ENCODE measurements at regions not wholly inside any gene's neighbourhood (a gene's known extent, or its start where the extent isn't known, plus 50 kb on each side); places are given as distances from the start of the nearest gene placed in this dataset.
"Not testable (repeated sequence)": the region's sequence is repeated elsewhere in the genome, so short reads cannot be mapped to it uniquely, and the experiment has no call there.

GRCh38 chr10:64090865-64091264, 569.7 kb downstream of the REEP3 start:
- no peak for DNase-seq

- no peak for DNase-seq
These were observed 570.7 kb downstream of the REEP3 start for GRCh38 chr10:64091897-64092296.

DNA sequence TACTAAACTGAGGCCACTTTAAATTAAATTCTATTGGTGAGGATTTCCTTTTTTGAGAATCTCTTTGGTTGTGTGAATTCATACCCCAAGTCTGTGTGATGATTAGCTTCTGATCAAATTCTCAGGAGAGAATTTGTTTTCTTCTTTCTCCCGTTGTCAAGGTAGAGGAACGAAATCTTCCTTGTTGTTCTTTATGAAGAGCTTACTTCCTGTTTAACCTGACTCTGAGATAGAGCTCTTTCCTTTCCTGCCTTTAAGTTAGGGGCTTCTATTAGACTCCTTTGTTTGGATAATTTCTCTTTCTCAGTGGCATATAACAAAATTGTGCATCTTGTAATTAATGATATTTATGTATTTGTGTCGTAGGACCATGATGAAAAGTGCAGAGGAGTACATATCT, 572.1 kb downstream of the REEP3 start:
- no peak for DNase-seq

DNA sequence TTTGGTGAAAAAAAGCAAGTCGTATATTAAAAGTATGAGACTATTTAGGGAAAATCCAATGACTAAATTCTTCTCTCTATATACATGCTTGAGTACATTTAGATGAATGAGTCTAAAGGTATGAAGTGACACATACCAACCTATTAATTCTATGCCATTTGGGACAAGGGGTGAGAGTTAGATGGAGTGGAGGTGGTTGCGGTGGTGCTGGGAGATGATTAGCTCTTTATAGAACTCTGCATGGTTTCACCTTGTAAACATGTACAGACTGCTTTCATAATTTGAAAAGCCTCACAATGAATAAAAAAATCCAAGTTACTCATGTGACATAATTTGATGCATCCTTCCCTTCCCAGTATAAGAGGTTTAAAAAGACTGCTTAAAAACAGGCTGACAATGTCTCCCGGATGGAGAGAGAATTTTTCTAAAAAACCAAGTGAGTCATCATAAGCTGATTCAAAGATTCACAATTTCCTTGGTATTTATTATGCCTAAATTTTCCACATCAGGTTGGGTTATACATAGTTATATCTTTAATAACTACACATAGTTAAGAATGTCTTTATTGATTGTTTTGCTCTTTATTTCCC, 572.8 kb downstream of the REEP3 start:
- DNase-seq = no peak

DNA sequence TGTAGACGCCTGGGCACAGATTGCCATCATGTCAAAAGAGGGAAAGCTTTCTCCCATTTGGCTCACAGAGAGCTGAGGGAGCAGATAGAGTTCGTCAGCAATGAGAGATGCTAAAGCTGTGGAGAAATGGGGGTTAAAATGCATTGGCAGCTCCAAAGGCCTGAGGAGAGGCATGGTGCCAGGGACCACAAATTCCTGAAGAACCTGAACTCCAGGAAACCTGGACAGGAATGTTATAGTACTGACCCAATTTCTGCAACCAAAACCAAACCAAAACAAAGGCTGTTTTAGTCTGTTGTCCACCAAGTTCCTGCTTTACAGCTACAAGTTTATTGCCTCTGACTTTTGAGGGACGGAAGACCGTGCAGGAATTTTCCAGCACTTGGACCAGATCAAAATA, 575.7 kb downstream of the REEP3 start:
- DNase-seq = no peak

DNA sequence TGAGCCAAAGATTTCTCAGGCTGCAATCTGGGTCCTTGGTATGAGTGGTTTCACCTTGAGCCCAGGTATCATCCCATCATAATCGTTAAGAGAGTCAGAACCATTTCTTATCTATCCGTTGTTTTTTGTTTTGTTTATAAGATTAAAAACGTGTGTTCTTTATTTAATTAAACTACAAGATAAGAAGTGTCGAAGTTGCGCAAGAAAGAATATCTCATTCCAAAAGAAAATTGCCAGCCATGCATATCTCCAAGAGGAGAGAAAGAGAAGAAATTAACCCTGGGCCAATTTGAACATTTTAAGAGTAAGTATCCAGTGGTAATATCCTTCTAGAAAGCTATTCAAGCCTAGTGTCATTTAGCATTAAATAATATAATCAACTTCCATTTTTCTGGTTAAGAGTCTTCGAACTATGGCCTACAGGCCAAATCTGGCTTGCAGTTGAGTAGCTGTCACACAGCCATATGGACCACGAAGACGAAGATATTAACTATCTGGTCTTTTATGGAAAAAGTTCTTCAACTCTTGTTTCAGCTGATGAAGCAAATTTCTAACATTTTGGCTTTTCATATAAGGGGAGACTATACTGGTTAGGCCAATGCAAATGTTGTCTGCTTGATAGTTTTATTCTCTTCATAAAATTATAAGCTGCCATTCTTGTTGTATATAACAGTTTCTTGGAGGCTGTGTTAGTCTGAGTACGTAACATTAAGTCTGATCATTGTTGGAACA, 576.4 kb downstream of the REEP3 start:
- no peak for DNase-seq

GRCh38 chr10:64098994-64099393, 577.8 kb downstream of the REEP3 start:
- no peak for DNase-seq

DNA sequence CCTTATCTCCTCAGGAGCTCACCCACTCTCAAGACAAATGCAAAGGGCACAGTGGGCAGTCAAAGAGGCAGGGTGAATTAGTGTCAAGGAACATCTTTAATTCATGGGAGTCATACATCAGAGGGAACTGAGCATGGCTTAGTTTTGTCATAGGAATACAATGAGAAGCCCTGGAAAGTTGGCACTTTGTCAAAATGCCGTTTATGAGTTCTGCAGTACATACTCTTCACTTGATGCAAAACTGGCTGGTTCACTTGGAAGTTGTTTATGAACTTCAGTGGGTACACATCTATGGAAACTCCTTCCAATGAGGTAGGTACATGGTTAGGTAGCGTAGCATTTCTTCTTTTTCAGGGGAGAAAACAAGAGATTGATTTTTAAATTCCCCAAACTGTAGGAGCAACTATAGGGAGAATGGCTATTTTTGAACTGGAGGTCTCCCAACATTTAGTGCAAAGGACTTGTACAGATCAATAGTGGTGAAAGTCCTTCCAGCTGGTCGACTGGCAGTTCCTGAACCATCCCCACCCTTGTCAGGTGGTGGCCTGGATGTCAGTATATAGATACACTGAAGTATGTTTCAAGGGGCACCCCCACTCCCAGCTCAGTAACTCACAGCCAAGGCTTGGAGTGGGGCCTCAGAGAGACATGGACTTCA, 580.5 kb downstream of the REEP3 start:
- DNase-seq = no peak

GRCh38 chr10:64102264-64102633, 581.0 kb downstream of the REEP3 start:
- DNase-seq = no peak

GRCh38 chr10:64102916-64103315, 581.7 kb downstream of the REEP3 start:
- DNase-seq = no peak

GRCh38 chr10:64103750-64104470, 582.7 kb downstream of the REEP3 start:
- no peak for DNase-seq

DNA sequence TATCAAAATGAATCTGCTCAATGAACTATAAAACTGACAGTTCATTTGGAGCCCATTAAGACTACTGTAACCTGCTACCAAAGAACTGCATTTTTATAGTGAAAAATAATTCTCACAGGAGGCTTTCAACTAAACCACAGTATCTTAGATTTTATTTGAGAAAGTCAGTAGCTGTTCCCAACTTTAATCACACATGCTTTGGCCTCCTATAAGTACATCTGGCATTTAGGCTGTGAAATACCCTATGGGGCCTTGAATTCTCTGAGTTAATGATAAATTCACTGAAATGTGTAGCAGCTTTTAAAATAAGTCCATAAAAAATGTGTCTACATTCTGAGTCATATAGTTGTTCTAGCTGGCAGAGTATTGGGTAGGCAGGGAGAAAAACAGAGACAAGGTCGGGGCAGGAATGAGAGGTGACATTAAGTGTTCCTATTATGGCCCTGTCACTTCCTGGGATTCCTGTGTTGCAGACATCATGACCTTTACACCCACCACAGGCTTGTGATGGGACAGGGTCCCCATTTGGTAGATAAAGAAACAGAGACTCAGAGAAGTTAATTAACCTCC, 588.8 kb downstream of the REEP3 start:
- no peak for DNase-seq

DNA sequence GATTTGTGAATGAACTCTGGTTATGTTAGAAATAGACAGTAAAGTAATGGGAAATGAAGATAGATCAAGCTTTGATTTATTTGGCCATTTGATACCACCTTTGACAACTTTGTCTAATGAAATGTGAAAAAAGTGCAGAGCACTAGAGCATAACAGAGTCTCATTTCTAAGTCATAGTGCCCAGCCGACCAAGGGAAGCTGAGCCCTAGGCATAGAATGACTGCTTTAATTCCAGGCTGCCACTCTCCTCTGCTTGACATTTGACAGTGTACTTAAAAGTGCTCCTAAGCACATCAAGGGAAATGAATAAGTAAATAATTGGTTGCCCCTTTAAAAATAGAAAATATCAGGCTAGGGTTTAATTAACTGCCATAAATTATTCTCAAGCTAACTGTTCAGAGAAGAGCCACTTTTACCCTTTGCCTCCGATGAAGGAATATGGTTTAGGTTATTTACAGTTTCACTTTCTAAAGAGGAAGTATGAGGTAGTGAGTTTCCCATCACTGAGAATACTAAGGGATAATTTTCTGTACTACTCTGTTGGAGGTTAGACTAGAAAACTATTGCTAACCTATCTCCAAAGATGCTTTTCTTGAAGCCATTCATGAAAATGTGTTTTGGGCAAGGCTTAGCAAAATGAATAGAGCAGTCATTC, 591.6 kb downstream of the REEP3 start:
- DNase-seq = no peak

DNA sequence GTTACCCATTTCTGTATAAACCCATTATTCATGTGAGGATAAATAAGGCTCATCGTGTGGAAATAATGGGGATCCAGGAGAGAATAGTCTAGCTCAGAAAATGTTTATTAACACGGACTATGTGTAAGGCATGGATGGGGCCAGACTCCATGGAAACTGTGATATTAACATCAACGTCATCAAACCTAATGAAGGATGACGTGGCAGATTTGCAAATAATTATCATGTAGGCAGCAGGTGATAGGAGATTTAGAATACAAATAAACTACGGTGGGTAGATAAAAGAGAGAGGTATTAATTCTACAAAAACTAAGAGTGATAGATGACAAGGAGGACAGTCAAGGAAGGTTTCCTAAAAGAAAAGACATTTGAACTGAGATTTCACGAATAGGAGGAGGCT, 592.2 kb downstream of the REEP3 start:
- no peak for DNase-seq

DNA sequence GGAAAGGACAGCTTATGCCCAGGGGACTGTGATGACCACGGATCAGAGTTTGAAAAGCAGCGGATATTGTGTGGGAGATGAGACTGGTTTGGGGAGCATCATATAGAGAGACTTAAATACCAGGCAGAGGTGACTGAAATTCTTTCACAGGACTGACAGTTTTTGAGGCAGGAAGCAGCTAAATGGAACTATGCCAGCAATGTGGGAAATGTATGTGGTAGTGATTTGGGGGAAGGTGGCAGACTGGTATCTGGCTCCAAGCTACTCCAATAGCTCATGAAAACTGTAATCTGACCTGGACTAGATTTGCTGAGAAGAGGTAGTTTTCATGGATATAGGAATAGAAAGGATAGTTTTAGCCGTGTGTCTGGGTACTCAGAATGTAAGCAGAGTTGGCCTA, 592.6 kb downstream of the REEP3 start:
- DNase-seq = no peak

GRCh38 chr10:64115471-64115870, 594.3 kb downstream of the REEP3 start:
- no peak for DNase-seq

DNA sequence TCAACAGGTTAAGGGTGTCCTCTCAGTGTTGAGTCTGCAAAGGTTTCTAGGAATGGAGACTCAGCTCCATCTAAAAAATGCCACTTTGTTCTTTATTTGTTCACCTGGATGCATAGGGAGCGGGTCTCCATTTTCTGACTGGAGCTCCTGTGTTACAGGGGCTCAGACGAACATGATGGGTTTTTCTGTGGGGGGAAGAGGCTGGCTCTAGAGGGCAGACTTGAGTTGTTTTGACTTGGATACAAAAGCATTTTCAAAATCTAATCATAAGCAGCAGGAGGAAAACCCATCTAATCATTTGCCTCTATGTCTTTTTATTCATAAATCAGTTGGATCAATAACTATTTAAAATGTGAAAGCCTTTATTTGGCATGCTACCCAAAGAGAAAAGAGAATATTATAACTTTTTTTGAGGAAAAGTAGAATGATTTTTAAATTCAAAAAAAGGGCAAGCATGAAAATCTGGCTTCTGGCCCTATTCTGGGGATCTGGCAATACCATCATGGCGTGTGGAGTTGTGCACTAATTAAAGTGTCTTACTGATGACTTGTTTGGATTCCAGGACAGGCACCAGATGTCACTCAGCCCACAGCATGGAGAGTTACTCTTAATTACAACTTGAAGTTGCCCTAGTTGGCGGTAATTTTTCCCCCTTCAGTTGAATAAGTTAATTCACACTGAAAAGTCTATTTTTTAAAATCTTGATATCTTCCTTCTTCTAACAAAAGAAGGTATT, 594.9 kb downstream of the REEP3 start:
- no peak for DNase-seq

DNA sequence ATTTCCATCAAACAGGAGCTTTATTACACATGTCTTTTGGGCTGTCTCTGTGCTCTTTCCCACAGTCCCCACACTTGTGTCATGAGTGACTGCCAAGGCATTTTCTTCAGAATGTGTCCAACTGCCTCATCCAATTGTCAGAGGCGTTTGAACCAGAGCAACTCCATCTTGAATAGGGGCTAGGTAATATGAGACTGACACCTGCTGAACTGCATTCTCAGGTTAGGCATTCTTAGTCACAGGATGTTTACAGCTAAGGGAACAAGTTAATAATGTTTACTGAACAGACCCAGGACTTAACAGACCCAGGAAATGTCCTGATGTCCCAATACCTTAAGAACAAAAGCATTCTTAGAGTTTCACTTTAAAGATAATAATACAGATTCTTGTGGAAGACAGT, 595.5 kb downstream of the REEP3 start:
- no peak for DNase-seq

DNA sequence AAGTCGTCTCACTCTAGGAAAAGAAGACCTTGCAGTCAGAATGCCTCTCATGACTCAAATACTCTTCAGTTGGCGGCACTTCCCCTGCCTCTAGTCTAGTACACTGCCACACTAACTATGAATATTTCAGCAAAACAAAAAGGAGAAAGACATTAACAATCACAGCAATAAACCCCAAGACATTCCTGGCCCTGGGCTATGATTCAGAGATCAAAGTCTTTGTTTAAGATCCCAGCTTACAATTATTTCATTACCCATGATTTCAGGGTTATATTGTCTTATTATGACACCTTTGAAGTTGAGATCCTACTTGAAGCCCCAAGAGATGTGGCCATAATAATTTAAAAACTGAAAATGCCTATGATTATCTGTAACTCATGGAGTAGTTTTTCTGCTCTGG, 597.5 kb downstream of the REEP3 start:
- no peak for DNase-seq

DNA sequence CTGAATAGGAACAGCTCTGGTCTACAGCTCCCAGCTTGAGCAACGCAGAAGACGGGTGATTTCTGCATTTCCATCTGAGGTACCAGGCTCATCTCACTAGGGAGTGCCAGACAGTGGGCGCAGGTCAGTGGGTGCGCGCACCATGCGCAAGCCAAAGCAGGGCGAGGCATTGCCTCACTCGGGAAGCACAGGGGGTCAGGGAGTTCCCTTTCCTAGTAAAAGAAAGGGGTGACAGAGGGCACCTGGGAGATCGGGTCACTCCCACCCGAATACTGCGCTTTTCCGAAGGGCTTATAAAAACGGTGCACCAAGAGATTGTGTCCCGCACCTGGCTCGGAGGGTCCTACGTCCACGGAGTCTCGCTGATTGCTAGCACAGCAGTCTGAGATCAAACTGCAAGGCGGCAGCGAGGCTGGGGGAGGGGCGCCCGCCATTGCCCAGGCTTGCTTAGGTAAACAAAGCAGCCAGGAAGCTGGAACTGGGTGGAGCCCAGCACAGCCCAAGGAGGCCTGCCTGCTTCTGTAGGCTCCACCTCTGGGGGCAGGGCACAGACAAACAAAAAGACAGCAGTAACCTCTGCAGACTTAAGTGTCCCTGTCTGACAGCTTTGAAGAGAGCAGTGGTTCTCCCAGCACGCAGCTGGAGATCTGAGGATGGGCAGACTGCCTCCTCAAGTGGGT, 599.2 kb downstream of the REEP3 start:
- not testable (repeated sequence) for DNase-seq

DNA sequence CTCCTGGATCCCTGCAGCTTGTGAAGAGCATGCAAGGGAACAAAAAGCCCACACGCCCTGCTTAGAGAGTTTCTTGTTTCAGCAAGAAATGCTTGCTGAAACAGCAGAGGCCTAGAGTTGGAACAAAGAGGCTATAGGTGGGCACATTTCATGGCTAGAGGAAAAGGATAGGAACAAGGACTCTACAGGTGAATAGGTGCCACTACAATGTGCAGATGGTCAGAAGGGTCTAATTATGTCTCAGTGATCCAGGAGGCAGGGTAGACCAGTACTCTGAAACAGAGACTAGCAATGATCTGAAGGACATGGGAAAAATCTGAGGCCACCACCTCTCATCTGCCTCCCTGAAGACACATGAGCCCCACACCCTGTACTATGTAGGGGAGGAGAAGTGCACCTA, 609.0 kb downstream of the REEP3 start:
- no peak for DNase-seq

GRCh38 chr10:64134676-64135075, 613.5 kb downstream of the REEP3 start:
- DNase-seq = no peak

Data from stimulated activated CD4-positive, alpha-beta T cell treated with anti-CD3 and anti-CD28 coated beads, Interleukin-12 subunit alpha, Interleukin-12 subunit beta, amount 100 ng/mL, for 4 hours (primary cell).